Gastroesophageal sphincter (tissue), 4 donors: ENCODE measurements at regions not wholly inside any gene's neighbourhood (a gene's known extent, or its start where the extent isn't known, plus 50 kb on each side); places are given as distances from the start of the nearest gene placed in this dataset.
"Not testable (repeated sequence)": the region's sequence is repeated elsewhere in the genome, so short reads cannot be mapped to it uniquely, and the experiment has no call there.

Experiments
- ATAC-seq: fragments of 150-250 bp; one replicate; pipeline ENCODE4 v1.9.1; 2016; ENCODE audit warnings: mild to moderate bottlenecking, moderate library complexity
- H3K27ac ChIP-seq, 4 donors: fragments of 200-600 bp; sonication (generic) in 3 of 4; 1 replicate in 3 of 4; 2 replicates in 1 of 4; pipeline ENCODE4 v1.5.1; 2016 to 2019
- H3K27me3 ChIP-seq: fragments of 200-600 bp; sonication (generic); one replicate; pipeline ENCODE4 v1.5.1; 2019
- H3K36me3 ChIP-seq, 2 donors: fragments of 200-600 bp; sonication (generic); one replicate each; pipeline ENCODE4 v1.5.1; 2019; ENCODE audit warnings: control low read depth in 1 of 2
- H3K4me1 ChIP-seq, 3 donors: fragments of 200-600 bp; sonication (generic); 1 replicate in 2 of 3; 2 replicates in 1 of 3; pipeline ENCODE4 v1.5.1; 2016 to 2019; ENCODE audit warnings: control low read depth in 2 of 3
- H3K4me3 ChIP-seq, 2 donors: fragments of 200-600 bp; sonication (generic); one replicate each; pipeline ENCODE4 v1.5.1; 2019; ENCODE audit warnings: mild to moderate bottlenecking in 1 of 2, moderate library complexity in 1 of 2
- H3K9me3 ChIP-seq, 3 donors: fragments of 200-600 bp; sonication (generic); one replicate each; pipeline ENCODE4 v1.5.1; 2017 to 2019; ENCODE audit warnings: control low read depth in 2 of 3
- EP300 ChIP-seq: sonication (generic); formaldehyde crosslinking; IDR thresholded peaks from one replicate; pipeline ENCODE4 v1.6.1; 2017; ENCODE audit warnings: antibody characterized with exemption, mild to moderate bottlenecking
- POLR2A ChIP-seq, 2 donors: fragments of 450-650 bp; IDR thresholded peaks; one replicate each; pipeline ENCODE4 v1.6.1; 2017; ENCODE audit warnings: antibody characterized with exemption in 2 of 2, mild to moderate bottlenecking in 2 of 2, moderate library complexity in 1 of 2
- POLR2AphosphoS5 ChIP-seq: sonication (generic); formaldehyde crosslinking; IDR thresholded peaks from one replicate; pipeline ENCODE4 v1.6.1; 2017; ENCODE audit warnings: antibody characterized with exemption
- WGBS, 2 donors: methylation state at CpG; one replicate each; pipeline ENCODE4 v1.1.5; 2018; ENCODE audit warnings: low coverage in 1 of 2; 5-methylcytosine and 5-hydroxymethylcytosine counted together
- TF ChIP-seq, protein P1 (sequence below), 4 experiments: fragments of 200-600 bp in 2 of 4; fragments of 450-650 bp in 2 of 4; sonication (generic) in 1 of 4; IDR thresholded peaks; one replicate each; pipeline ENCODE4 v1.5.1; 2017 to 2019; ENCODE audit warnings: antibody characterized with exemption in 4 of 4, mild to moderate bottlenecking in 2 of 4, moderate library complexity in 2 of 4

DNA sequence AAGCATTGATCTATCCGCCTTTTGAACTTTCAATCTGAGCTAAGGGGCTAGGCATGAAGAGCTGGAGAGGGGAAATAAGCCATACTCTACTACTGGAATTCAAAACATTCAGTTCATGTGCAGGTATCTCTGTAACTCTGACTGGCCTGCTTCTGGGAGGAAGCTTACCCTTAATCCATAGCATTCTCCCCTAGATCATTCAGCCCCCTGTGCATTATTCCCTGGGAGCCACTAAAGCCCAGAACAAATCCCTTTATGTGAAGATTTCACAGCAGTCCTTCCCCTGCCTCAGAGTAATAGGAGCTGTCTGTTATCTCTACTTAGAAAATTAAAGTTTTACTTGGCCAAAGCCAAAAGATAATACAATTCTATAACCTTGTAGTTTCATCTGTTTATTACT, 300.7 kb downstream of the SEC16B start:
- H3K9me3 ChIP-seq = no peaks in the 10 kb centered on the region
- H3K4me1 ChIP-seq = no peaks in the 10 kb centered on the region
- no peak overlapping the region for H3K27ac ChIP-seq
- 85% methylated on average over 1 of the region's 1 CpG; no CpG with 5 or more reads in 1 of the 2 donors for WGBS, 2 donors
- TF ChIP-seq, protein P1, sequence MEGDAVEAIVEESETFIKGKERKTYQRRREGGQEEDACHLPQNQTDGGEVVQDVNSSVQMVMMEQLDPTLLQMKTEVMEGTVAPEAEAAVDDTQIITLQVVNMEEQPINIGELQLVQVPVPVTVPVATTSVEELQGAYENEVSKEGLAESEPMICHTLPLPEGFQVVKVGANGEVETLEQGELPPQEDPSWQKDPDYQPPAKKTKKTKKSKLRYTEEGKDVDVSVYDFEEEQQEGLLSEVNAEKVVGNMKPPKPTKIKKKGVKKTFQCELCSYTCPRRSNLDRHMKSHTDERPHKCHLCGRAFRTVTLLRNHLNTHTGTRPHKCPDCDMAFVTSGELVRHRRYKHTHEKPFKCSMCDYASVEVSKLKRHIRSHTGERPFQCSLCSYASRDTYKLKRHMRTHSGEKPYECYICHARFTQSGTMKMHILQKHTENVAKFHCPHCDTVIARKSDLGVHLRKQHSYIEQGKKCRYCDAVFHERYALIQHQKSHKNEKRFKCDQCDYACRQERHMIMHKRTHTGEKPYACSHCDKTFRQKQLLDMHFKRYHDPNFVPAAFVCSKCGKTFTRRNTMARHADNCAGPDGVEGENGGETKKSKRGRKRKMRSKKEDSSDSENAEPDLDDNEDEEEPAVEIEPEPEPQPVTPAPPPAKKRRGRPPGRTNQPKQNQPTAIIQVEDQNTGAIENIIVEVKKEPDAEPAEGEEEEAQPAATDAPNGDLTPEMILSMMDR (IDR thresholded peaks at IDR 0.05) = no peak
- TF ChIP-seq POLR2A (IDR thresholded peaks at IDR 0.05) (no peak), POLR2AphosphoS5 (no peak), EP300 (no peak)
- H3K4me3 ChIP-seq = no peak overlapping the region
- H3K27me3 ChIP-seq = no peaks in the 10 kb centered on the region
- ATAC-seq = no peak
- no peaks in the 10 kb centered on the region for H3K36me3 ChIP-seq

DNA sequence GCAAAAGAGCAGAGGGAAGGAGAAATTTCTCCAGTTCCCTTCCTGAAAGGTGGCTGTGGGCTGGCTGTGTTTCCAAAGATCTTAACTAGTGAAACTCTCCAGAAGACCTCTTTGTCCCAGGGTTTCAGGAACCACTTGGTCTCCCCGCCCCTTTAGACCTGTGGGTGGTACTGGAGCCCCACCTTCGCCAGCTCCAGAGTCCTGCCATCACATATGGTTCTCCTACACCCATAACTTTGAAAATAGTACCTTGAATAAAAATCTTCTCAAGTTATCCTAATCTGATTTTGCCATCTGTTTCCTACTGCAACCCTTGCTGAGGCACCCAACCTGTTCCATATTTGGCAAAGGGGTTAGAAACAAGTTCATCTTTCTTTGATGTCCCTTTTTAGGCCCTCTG, 303.9 kb downstream of the SEC16B start:
- ATAC-seq = no peak
- no peaks in the 10 kb centered on the region for H3K36me3 ChIP-seq

DNA sequence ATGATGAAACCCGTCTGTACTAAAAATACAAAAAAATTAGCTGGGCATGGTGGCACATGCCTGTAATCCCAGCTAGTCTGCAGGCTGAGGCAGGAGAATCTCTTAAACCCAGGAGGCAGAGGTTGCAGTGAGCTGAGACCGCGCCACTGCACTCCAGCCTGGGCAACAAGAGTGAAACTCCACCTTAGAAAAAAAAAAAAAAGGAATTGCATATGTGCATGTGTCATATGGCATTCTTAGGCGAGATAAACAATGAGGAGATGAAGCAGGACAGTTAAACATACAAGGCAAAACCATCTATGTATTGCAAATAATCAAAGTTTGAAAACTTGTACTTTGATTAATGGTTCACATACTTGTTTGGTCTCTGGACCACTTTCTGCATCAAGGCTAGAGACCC, 305.1 kb downstream of the SEC16B start:
- not testable (repeated sequence) for H3K27me3 ChIP-seq, H3K4me1 ChIP-seq, ATAC-seq, H3K27ac ChIP-seq, H3K4me3 ChIP-seq, H3K36me3 ChIP-seq, H3K9me3 ChIP-seq
- WGBS, 2 donors = 70 to 79% methylated on average over 4 of the region's 4 CpGs

More for the DNA sequence above, 303.9 kb downstream of the SEC16B start:
- H3K27ac ChIP-seq = no peak overlapping the region
- no peak overlapping the region for H3K4me3 ChIP-seq
- no peaks in the 10 kb centered on the region for H3K4me1 ChIP-seq
- no peaks in the 10 kb centered on the region for H3K27me3 ChIP-seq
- WGBS, 2 donors = no CpG with 5 or more reads among the region's 2 CpGs
- no peak for TF ChIP-seq POLR2A (IDR thresholded peaks at IDR 0.05)
- no peak for TF ChIP-seq EP300
- peaks cover 0 to 4% (median 0%) of the 10 kb centered on the region in 3 donors for H3K9me3 ChIP-seq

DNA sequence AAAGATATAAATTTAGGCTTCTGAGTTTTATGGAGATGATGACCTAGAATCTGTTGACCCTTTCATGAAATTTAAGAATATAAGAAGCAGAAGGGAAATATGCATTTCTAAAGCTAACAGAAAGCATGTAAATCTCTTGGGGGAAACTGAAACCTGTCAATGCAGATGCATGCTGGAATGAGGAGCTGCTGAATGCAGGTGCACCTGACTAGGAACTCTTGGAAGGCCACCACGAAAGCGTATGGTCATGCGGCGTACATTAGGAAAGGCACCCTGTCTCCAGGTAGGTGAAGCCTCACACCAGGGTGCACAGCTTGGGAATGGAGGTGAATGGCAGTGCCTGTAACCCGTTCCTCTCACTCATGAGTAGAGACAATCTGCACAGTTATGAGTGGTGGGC, 309.7 kb downstream of the SEC16B start:
- no peaks in the 10 kb centered on the region for H3K27me3 ChIP-seq
- no peak overlapping the region for H3K27ac ChIP-seq
- H3K9me3 ChIP-seq = peaks cover 0 to 9% (median 0%) of the 10 kb centered on the region in 3 donors
- H3K4me3 ChIP-seq = no peak overlapping the region
- H3K36me3 ChIP-seq = no peaks in the 10 kb centered on the region
- H3K4me1 ChIP-seq = no peaks in the 10 kb centered on the region
- 98% methylated on average over 5 of the region's 5 CpGs; no CpG with 5 or more reads in 1 of the 2 donors for WGBS, 2 donors
- TF ChIP-seq POLR2A (IDR thresholded peaks at IDR 0.05) = no peak
- TF ChIP-seq, protein P1 (IDR thresholded peaks at IDR 0.05) = no peak
- TF ChIP-seq POLR2AphosphoS5 = no peak
- TF ChIP-seq EP300 = no peak
- no peak for ATAC-seq

DNA sequence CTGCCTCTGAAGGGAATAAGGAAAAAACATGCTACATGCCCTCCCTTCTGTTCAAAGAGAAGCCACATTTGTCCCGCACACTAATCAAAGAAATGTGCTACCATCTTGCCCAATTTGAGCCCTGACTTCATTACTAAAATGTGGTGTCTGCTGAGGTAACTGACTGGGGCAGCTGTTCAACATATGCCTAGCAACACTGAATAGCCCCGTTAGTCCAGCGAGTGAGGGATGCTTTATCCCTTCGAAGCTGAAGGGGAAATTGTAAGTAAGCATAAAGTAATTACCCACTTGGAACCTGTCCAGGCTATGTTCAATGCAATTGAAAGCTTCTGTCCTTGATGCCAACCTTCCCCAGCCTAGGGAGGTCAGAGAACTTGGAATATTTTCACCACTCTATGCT, 310.6 kb downstream of the SEC16B start:
- 77 to 100% methylated on average over 1 to 4 of the region's 4 CpGs for WGBS, 2 donors
- TF ChIP-seq POLR2A (IDR thresholded peaks at IDR 0.05) = no peak

DNA sequence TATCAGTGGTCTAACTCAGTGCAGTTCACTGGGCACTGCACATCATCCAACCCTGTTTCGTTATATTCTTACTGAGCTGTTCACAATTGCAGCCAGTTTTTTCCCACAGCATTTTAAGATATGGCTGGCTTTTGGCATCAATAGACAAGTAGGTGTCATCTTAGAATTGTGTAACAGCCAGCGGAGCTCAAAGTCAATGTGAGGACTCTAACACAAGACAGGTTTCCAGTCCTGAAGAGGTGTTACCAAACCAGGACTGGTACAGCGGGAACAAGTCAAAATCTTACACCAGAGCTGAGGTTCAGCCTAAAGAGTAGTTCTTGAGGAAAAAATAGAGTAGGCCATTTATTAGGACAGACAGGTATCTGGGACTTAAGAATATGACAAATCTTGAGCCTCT, 313.3 kb downstream of the SEC16B start:
- TF ChIP-seq POLR2AphosphoS5 = no peak
- TF ChIP-seq EP300 = no peak
- TF ChIP-seq, protein P1 (IDR thresholded peaks at IDR 0.05) = no peak
- no peak for TF ChIP-seq POLR2A (IDR thresholded peaks at IDR 0.05)
- H3K36me3 ChIP-seq = no peaks in the 10 kb centered on the region
- no peak overlapping the region for H3K27ac ChIP-seq
- H3K4me3 ChIP-seq = no peak overlapping the region
- no peak for ATAC-seq
- no peaks in the 10 kb centered on the region for H3K4me1 ChIP-seq
- WGBS, 2 donors = 83 to 100% methylated on average over 2 to 3 of the region's 3 CpGs
- H3K9me3 ChIP-seq = peaks cover 0 to 16% (median 0%) of the 10 kb centered on the region in 3 donors
- no peaks in the 10 kb centered on the region for H3K27me3 ChIP-seq

More for the DNA sequence above, 310.6 kb downstream of the SEC16B start:
- Histone ChIP-seq H3K4me3 (no peak overlapping the region), H3K27ac (no peak overlapping the region), H3K36me3 (no peaks in the 10 kb centered on the region), H3K9me3 (peaks cover 0 to 9% (median 0%) of the 10 kb centered on the region in 3 donors), H3K4me1 (no peaks in the 10 kb centered on the region), H3K27me3 (no peaks in the 10 kb centered on the region)
- no peak for ATAC-seq
